H1 (cell line): ENCODE measurements at regions not wholly inside any gene's neighbourhood (a gene's known extent, or its start where the extent isn't known, plus 50 kb on each side); places are given as distances from the start of the nearest gene placed in this dataset.

ENCODE experiments used
- CEBPB ChIP-seq: IDR thresholded peaks from 2 replicates; pipeline ENCODE4 v1.6.1; 2012; ENCODE audit warnings: low read depth, low read length
- CHD1 ChIP-seq: IDR thresholded peaks from 2 replicates; pipeline ENCODE4 v1.6.1; 2012; ENCODE audit warnings: low read depth, low read length, improper control_type of control experiment
- CHD2 ChIP-seq: IDR thresholded peaks from 2 replicates; pipeline ENCODE4 v1.6.1; 2012; ENCODE audit warnings: low read length, improper control_type of control experiment
- EGR1 ChIP-seq: IDR thresholded peaks from 2 replicates; pipeline ENCODE4 v1.6.1; 2011; ENCODE audit warnings: low read depth, low read length, borderline replicate concordance
- ZNF274 ChIP-seq: IDR thresholded peaks from 2 replicates; pipeline ENCODE4 v1.7.0; 2012; ENCODE audit warnings: low read length, borderline replicate concordance; ENCODE audit errors: extremely low read depth

DNA sequence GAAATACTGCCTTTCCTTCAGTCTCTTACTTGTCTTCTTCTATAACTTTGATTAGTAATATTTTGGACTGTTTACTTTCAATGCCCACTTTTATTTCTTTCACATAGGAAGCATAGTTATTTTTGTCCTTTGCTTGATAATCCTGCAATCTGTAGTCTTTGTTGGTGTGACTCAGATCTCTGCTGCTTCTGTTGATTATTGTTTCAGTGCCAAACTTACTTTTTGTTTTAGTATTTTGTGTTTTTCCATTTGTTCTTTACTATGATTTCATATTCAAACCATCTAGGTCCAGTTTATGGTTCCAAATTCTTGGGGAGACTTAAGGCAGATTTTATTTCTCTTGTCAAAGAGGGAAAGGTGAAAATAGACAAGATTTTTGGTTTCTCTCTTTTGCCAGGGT, 399.9 kb downstream of the HLX start (continued):
- no peak for TF ChIP-seq ZNF274
- no peak for TF ChIP-seq CEBPB
- no peak for TF ChIP-seq CHD2
- no peak for TF ChIP-seq CHD1
- no peak for TF ChIP-seq EGR1
